ENCODE measurements at regions not wholly inside any gene's neighbourhood (a gene's known extent, or its start where the extent isn't known, plus 50 kb on each side); places are given as distances from the start of the nearest gene placed in this dataset.
A peak's percentile ranks its signal among the peaks of the same experiment; 100 is the strongest.
"Not testable (repeated sequence)": the region's sequence is repeated elsewhere in the genome, so short reads cannot be mapped to it uniquely, and the experiment has no call there.

GRCh38 chr4:163991298-163991865 lies 496.9 kb downstream of the TMA16 start:
- no peak for DNase-seq

- no peak for DNase-seq
Measured at GRCh38 chr4:164009435-164009834, 514.9 kb downstream of the TMA16 start.

- no peak for DNase-seq
Measured at GRCh38 chr4:164011791-164012190, 517.3 kb downstream of the TMA16 start.

GRCh38 chr4:164012396-164013027 lies 518.0 kb downstream of the TMA16 start:
- peak in 1 of 2 experiments; percentile 7 for DNase-seq

GRCh38 chr4:164021947-164022346 lies 527.5 kb downstream of the TMA16 start:
- DNase-seq: no peak

- DNase-seq: no peak
Measured at GRCh38 chr4:164023214-164023613, 528.7 kb downstream of the TMA16 start.

- no peak for DNase-seq
Measured at GRCh38 chr4:164027805-164028204, 533.3 kb downstream of the TMA16 start.

GRCh38 chr4:164039482-164039881 lies 545.0 kb downstream of the TMA16 start:
- DNase-seq: no peak

- no peak for DNase-seq
Measured at GRCh38 chr4:164056426-164057142, 562.1 kb downstream of the TMA16 start.

GRCh38 chr4:164058776-164059445 lies 564.4 kb downstream of the TMA16 start:
- no peak for DNase-seq

- DNase-seq: no peak
Measured at GRCh38 chr4:164060456-164060855, 566.0 kb downstream of the TMA16 start.

- DNase-seq: no peak
Measured at GRCh38 chr4:164068392-164068791, 573.9 kb downstream of the TMA16 start.

GRCh38 chr4:164070625-164071024 lies 576.1 kb downstream of the TMA16 start:
- DNase-seq: no peak

GRCh38 chr4:164081371-164081770 lies 586.9 kb downstream of the TMA16 start:
- DNase-seq: no peak

GRCh38 chr4:164081801-164082200 lies 587.3 kb downstream of the TMA16 start:
- DNase-seq: no peak

- no peak for DNase-seq
Measured at GRCh38 chr4:164087733-164088132, 593.2 kb downstream of the TMA16 start.

GRCh38 chr4:164095313-164096110 lies 601.0 kb downstream of the TMA16 start:
- DNase-seq: no peak

- DNase-seq: no peak
Measured at GRCh38 chr4:164096766-164097518, 602.5 kb downstream of the TMA16 start.

- DNase-seq: not testable (repeated sequence)
Measured at GRCh38 chr4:164100741-164101365, 606.4 kb downstream of the TMA16 start.

GRCh38 chr4:164108971-164109370 lies 614.5 kb downstream of the TMA16 start:
- no peak for DNase-seq

GRCh38 chr4:164109503-164109902 lies 615.0 kb downstream of the TMA16 start:
- no peak for DNase-seq

- no peak for DNase-seq
Measured at GRCh38 chr4:164115236-164115635, 620.7 kb downstream of the TMA16 start.

Data from stimulated activated CD4-positive, alpha-beta T cell treated with anti-CD3 and anti-CD28 coated beads, Interleukin-4, amount 100 ng/mL, for 4 hours (primary cell).